ENCODE measurements at regions not wholly inside any gene's neighbourhood (a gene's known extent, or its start where the extent isn't known, plus 50 kb on each side); places are given as distances from the start of the nearest gene placed in this dataset.

DNA sequence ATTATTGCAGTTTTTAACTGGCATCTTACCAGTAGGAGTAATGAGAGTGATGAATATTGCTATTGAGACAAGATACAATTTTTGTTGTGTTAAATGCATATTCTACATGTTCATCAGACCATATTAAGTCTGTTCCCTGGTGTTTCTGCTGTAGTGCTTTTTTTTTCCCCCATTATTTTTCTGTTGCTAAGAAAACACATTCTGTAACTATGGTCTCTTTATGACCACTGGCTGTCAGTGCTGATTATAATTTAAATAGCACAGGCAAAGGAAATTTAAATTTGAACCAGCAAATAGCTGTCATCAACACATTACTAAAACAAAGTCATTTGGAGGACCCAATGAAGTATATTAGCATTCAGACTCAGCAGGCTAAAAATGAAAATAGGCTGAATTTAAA, 98.3 kb upstream of the ANKRD50 start:
- in situ Hi-C loops (cut with MboI) = no loop called here

DNA sequence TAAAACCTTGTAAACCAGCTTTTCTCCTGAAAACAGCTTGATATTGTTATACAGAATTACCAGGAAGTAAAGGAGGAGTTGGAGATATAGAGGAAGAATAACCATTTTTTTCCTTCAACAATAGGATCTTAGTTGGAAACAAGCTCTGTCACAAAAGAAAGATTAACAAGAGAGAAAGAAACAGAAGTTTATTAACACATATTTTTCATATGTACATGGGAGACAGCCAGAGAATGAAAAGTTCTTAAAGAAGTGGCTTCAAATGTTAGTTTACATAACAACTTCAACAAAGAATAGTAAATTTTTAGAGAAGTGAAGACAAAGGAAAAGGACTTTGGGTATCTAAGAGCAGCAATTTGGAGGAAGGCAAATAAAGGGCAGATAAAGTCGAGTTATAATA, 94.9 kb upstream of the ANKRD50 start:
- H3K9me1 ChIP-seq (ENCODE audit: control insufficient read depth, insufficient read depth, low read length) = no peaks in the 10 kb centered on the region
- ChIA-PET CTCF (ENCODE audit: low intra/inter-chr PET ratio) (no interaction called here), POLR2A (no interaction called here)
- TF ChIP-seq POLR2H (tag; IDR thresholded peaks at IDR 0.05; ENCODE audit: low read depth) (no peak), CBX5 (IDR thresholded peaks at IDR 0.05; ENCODE audit: borderline replicate concordance, low read depth) (no peak), PURB (CRISPR knock-in tag; IDR thresholded peaks at IDR 0.05; ENCODE audit: low read depth) (no peak), NCOR1 (IDR thresholded peaks at IDR 0.05) (no peak), RBM17 (IDR thresholded peaks at IDR 0.05; ENCODE audit: borderline replicate concordance, low read depth, low read length) (no peak), MTF1 (CRISPR knock-in tag; IDR thresholded peaks at IDR 0.05; ENCODE audit: borderline replicate concordance) (no peak), HDAC3 (IDR thresholded peaks at IDR 0.05; ENCODE audit: borderline replicate concordance, partially characterized antibody) (no peak), ELF2 (CRISPR knock-in tag; IDR thresholded peaks at IDR 0.05) (no peak), NR2C2 (CRISPR knock-in tag; IDR thresholded peaks at IDR 0.05) (no peak), NR2C2 (tag; IDR thresholded peaks at IDR 0.05) (no peak), RB1 (IDR thresholded peaks at IDR 0.05; ENCODE audit: low read depth) (no peak), ZNF778 (CRISPR knock-in tag; IDR thresholded peaks at IDR 0.05) (no peak), TRIM28 (IDR thresholded peaks at IDR 0.05) (no peak)
- TF ChIP-seq, protein P1, sequence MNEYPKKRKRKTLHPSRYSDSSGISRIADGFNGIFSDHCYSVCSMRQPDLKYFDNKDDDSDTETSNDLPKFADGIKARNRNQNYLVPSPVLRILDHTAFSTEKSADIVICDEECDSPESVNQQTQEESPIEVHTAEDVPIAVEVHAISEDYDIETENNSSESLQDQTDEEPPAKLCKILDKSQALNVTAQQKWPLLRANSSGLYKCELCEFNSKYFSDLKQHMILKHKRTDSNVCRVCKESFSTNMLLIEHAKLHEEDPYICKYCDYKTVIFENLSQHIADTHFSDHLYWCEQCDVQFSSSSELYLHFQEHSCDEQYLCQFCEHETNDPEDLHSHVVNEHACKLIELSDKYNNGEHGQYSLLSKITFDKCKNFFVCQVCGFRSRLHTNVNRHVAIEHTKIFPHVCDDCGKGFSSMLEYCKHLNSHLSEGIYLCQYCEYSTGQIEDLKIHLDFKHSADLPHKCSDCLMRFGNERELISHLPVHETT (CRISPR knock-in tag; conservative IDR thresholded peaks at IDR 0.05 in 1 of 2, IDR thresholded peaks at IDR 0.05 in 1 of 2) = no peak
- H3K9ac ChIP-seq (ENCODE audit: insufficient read depth in 1 of 2, low read depth in 2 of 2, low read length in 2 of 2) = no peak overlapping the region
- ATAC-seq (no peak), DNase-seq (ENCODE audit: extremely low read depth in 1 of 4, low spot score in 3 of 4) (no peak), FAIRE-seq (no peak)
- 0 out of 2 replicates have a peak, but pooled peaks cover 2% of the 10 kb centered on the region for H3K9me3 ChIP-seq (replicated peaks; ENCODE audit: control insufficient read depth, insufficient read depth, low read depth, low read length)
- H3K27ac ChIP-seq (ENCODE audit: extremely low read depth, low read depth, low read length) = no peak overlapping the region
- H3K4me2 ChIP-seq (ENCODE audit: insufficient read depth, low read length) = no peak overlapping the region
- no peak overlapping the region for H3K4me3 ChIP-seq
- H3K4me1 ChIP-seq (replicated peaks in 1 of 2; ENCODE audit: control insufficient read depth in 2 of 2, insufficient read depth in 2 of 2, low read length in 2 of 2) = no peaks in the 10 kb centered on the region
- BruUV-seq (replicated peaks) = no TSS peak
- no peak overlapping the region for H2AFZ ChIP-seq (ENCODE audit: low read depth, low read length)
- H3K27me3 ChIP-seq (ENCODE audit: control insufficient read depth in 2 of 2, insufficient read depth in 2 of 2, low read length in 2 of 2) = no peaks in the 10 kb centered on the region
- intact Hi-C loops (cut with micrococcal nuclease) = no loop called here
- in situ Hi-C loops (cut with MboI) = no loop called here
- H3K36me3 ChIP-seq (ENCODE audit: control insufficient read depth, insufficient read depth, low read length) = no peaks in the 10 kb centered on the region
- WGBS (ENCODE audit: insufficient coverage, low coverage, missing lambda C conversion rate) = 0% methylated on average over 1 of the region's 1 CpG
- H4K20me1 ChIP-seq (replicated peaks; ENCODE audit: control insufficient read depth, insufficient read depth, low read length) = no peaks in the 10 kb centered on the region
- no peaks in the 10 kb centered on the region for H3K79me2 ChIP-seq (ENCODE audit: control insufficient read depth, insufficient read depth, low read length)

More for the DNA sequence above, 98.3 kb upstream of the ANKRD50 start:
- H3K4me3 ChIP-seq = no peak overlapping the region
- no peaks in the 10 kb centered on the region for H4K20me1 ChIP-seq (replicated peaks; ENCODE audit: control insufficient read depth, insufficient read depth, low read length)
- no peak for TF ChIP-seq ZNF253 (CRISPR knock-in tag; conservative IDR thresholded peaks at IDR 0.05)
- TF ChIP-seq, protein P2, sequence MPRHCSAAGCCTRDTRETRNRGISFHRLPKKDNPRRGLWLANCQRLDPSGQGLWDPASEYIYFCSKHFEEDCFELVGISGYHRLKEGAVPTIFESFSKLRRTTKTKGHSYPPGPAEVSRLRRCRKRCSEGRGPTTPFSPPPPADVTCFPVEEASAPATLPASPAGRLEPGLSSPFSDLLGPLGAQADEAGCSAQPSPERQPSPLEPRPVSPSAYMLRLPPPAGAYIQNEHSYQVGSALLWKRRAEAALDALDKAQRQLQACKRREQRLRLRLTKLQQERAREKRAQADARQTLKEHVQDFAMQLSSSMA (CRISPR knock-in tag; IDR thresholded peaks at IDR 0.05) = no peak
- no peak for TF ChIP-seq CBFA2T2 (conservative IDR thresholded peaks at IDR 0.05)
- TF ChIP-seq HNRNPH1 (optimal IDR thresholded peaks at IDR 0.05; ENCODE audit: low read depth, low read length) = no peak
- no peak for TF ChIP-seq RFX5 (IDR thresholded peaks at IDR 0.05; ENCODE audit: low read depth, low read length)
- TF ChIP-seq ZBTB17 (CRISPR knock-in tag; IDR thresholded peaks at IDR 0.05) = no peak
- no peak for TF ChIP-seq MIER1 (IDR thresholded peaks at IDR 0.05; ENCODE audit: low read depth)
- no peaks in the 10 kb centered on the region for H3K27me3 ChIP-seq (ENCODE audit: control insufficient read depth in 2 of 2, insufficient read depth in 2 of 2, low read length in 2 of 2)
- no peak for ATAC-seq
- DNase-seq (ENCODE audit: extremely low read depth in 1 of 4, low spot score in 3 of 4) = no peak
- H3K4me2 ChIP-seq (ENCODE audit: insufficient read depth, low read length) = no peak overlapping the region
- no peaks in the 10 kb centered on the region for H3K9me3 ChIP-seq (replicated peaks; ENCODE audit: control insufficient read depth, insufficient read depth, low read depth, low read length)
- H3K9ac ChIP-seq (ENCODE audit: insufficient read depth in 1 of 2, low read depth in 2 of 2, low read length in 2 of 2) = no peak overlapping the region
- FAIRE-seq = no peak
- H2AFZ ChIP-seq (ENCODE audit: low read depth, low read length) = no peak overlapping the region
- H3K9me1 ChIP-seq (ENCODE audit: control insufficient read depth, insufficient read depth, low read length) = no peaks in the 10 kb centered on the region
- H3K27ac ChIP-seq (ENCODE audit: extremely low read depth, low read depth, low read length) = no peak overlapping the region
- intact Hi-C loops (cut with micrococcal nuclease) = no loop called here
- no peaks in the 10 kb centered on the region for H3K4me1 ChIP-seq (replicated peaks in 1 of 2; ENCODE audit: control insufficient read depth in 2 of 2, insufficient read depth in 2 of 2, low read length in 2 of 2)
- H3K36me3 ChIP-seq (ENCODE audit: control insufficient read depth, insufficient read depth, low read length) = no peaks in the 10 kb centered on the region
- POLR2A ChIA-PET = no interaction called here
- H3K79me2 ChIP-seq (ENCODE audit: control insufficient read depth, insufficient read depth, low read length) = no peaks in the 10 kb centered on the region
- CTCF ChIA-PET (ENCODE audit: low intra/inter-chr PET ratio) = no interaction called here
- BruUV-seq (replicated peaks) = no TSS peak
